Heart right ventricle (tissue), 16 donors: ENCODE measurements at regions not wholly inside any gene's neighbourhood (a gene's known extent, or its start where the extent isn't known, plus 50 kb on each side); places are given as distances from the start of the nearest gene placed in this dataset.

Experiments used
- ATAC-seq, 8 donors: fragments of 200-7000 bp; cut with Tn5 transposase; one replicate each; pipeline ENCODE4 v1.9.1; 2020; ENCODE audit warnings: mild to moderate bottlenecking in 8 of 8, moderate library complexity in 8 of 8, moderate number of reproducible peaks in 1 of 8
- DNase-seq, 2 donors: peaks; one replicate each; pipeline ENCODE4 v3.0.0-alpha.2; 2020
- H3K27ac ChIP-seq, 10 donors: fragments of 200-600 bp; sonication (generic) in 2 of 10; one replicate each; pipeline versions ENCODE4 v1.5.0 to v1.8.0; 2020 to 2022; ENCODE audit warnings: mild to moderate bottlenecking in 3 of 10
- H3K27me3 ChIP-seq, 7 donors: fragments of 200-600 bp; one replicate each; pipeline ENCODE4 v1.8.0; 2021 to 2022; ENCODE audit warnings: mild to moderate bottlenecking in 2 of 7
- H3K36me3 ChIP-seq, 9 donors: fragments of 200-600 bp; sonication (generic) in 1 of 9; one replicate each; pipeline versions ENCODE4 v1.5.0 to v1.8.0; 2020 to 2022; ENCODE audit warnings: mild to moderate bottlenecking in 2 of 9
- H3K4me1 ChIP-seq, 9 donors: fragments of 200-600 bp; sonication (generic) in 1 of 9; one replicate each; pipeline versions ENCODE4 v1.5.0 to v1.8.0; 2020 to 2022; ENCODE audit warnings: mild to moderate bottlenecking in 4 of 9
- H3K4me3 ChIP-seq, 10 donors: fragments of 200-600 bp; sonication (generic) in 2 of 10; one replicate each; pipeline versions ENCODE4 v1.5.0 to v1.8.0; 2020 to 2022; ENCODE audit warnings: mild to moderate bottlenecking in 7 of 10, moderate library complexity in 2 of 10
- H3K9me3 ChIP-seq, 11 donors: fragments of 200-600 bp in 10 of 11; sonication (generic) in 2 of 11; one replicate each; pipeline versions ENCODE4 v1.5.0 to v1.8.0; 2013 to 2022; ENCODE audit warnings: mild to moderate bottlenecking in 2 of 11, control low read depth in 1 of 11, moderate library complexity in 1 of 11
- CTCF ChIP-seq, 9 donors: fragments of 200-600 bp; sonication (generic) in 2 of 9; IDR thresholded peaks; one replicate each; pipeline versions ENCODE4 v1.5.0 to v1.8.0; 2021 to 2022; ENCODE audit warnings: antibody characterized with exemption in 9 of 9, mild to moderate bottlenecking in 5 of 9, moderate library complexity in 1 of 9
- WGBS, 2 donors: extraction: QIAGEN DNeasy Blood & Tissue Kit; methylation state at CpG; one replicate each; pipeline ENCODE4 v1.1.7; 2013; ENCODE audit warnings: inconsistent platforms in 1 of 2; 5-methylcytosine and 5-hydroxymethylcytosine counted together
- intact Hi-C, 10 donors: fragments of 100-400 bp; cut with DNase I; formaldehyde crosslinking; loops; one replicate each; pipeline versions ENCODE4 v1.11.1 to v1.14.2; 2022
- donor health status: Arrhythmogenic right ventricular cardiomyopathy.
- donor health status: ischemic (EF 13 %, LVEDD 7.1; RV severe dilation, severe dysfunction).
- donor health status: healthy with polysubstance abuse.
- donor health status: DM: no; HTN: yes; CAD: no.
- donor health status: DM: no; HTN: no; CAD: no.
- donor health status: ischemic (EF 25% LVEDD 6.9; RV normal size, moderate dysfunction).
- donor health status: ischemic (EF 25% LVEDD 5.7; RV mildly dilated, moderate dysfunction).
- donor health status: healthy.
- donor health status: DM: yes; HTN: yes; CAD: no.
- donor health status: Ischemic cardiomyopathy.
- donor health status: ischemic (EF 35%, LVEDD 5.7; RV mildly dilated, moderate dysfunction).
- donor health status: nonischemic (EF 11% LVEDD 7.7; RV severe dilation, severe dysfunction).
- donor health status: DM: yes; HTN: yes; CAD: no.
- donor health status: PGD.
- donor health status: ischemic (EF 29% LVEDD 5.4; RV normal size, mild dysfunction).
- donor health status: nonischemic (EF 23%, LVEDD 6.1; RV moderate dilation, normal function).

GRCh38 chr7:50213622-50214017, 90.9 kb upstream of the IKZF1 start:
- H3K4me1 ChIP-seq, result peaks cover 0 to 56% (median 0%) of the 10 kb centered on the region in 9 donors
- no peak for ATAC-seq
- 79% methylated on average over 4 of the region's 4 CpGs for WGBS, 2 donors
- intact Hi-C loops, result no loop called here
- H3K4me3 ChIP-seq, result no peak overlapping the region
- no peaks in the 10 kb centered on the region for H3K9me3 ChIP-seq
- H3K27me3 ChIP-seq, result peaks cover 0 to 35% (median 7%) of the 10 kb centered on the region in 7 donors
- no peak for DNase-seq
- no peak for TF ChIP-seq CTCF (IDR thresholded peaks at IDR 0.05)
- H3K36me3 ChIP-seq, result no peaks in the 10 kb centered on the region
- H3K27ac ChIP-seq, result peak overlapping the region in 1 of 10 donors; percentile 48

DNA sequence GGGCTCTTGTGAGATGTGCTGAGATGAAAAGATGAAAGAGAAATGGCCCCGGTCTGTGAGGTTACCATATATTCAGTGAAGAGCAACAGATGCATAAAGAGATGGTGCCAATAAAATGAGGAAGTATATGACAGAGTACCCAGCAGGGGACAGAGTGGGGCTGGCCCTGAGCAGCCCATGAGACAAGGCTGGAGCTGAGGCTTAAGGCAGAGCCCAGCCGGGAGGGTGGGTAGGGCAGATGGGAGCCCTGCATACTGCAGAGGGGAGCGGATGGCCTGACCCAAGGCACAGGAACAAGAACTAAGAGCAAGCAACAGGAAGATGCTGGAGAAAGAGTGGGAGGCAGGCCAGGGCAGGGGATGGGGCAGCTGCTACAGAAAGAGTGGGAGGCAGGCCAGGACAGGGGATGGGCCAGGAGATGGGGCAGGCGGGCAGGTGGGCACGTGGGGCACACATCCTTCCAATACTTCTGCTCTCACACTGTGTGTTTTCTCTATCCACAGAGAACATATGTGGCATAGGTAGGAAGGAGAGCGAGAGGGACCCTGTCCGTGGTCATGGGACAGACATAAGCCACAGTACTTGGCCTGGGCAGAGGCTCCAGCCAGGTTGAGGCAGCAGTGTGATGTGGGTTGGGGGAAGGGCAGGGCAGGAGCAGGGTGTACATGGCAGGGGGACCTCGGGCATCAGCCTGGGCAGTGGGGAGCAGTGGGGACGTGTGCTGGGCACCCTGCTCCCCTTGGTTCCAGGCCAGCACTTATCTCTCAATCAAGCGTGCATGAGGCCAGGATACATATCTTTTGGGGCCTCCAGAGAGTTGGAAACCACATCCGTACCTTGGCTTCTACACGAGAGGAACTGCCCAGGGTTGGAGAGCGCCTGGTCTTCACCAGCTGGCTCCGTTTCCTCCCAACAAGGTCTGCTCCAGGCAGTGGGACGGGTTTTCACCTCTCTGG, 91.6 kb upstream of the IKZF1 start:
- H3K27me3 ChIP-seq, result peaks cover 0 to 35% (median 7%) of the 10 kb centered on the region in 7 donors
- peak overlapping the region in 1 of 10 donors; percentile 48 for H3K27ac ChIP-seq
- H3K4me3 ChIP-seq, result no peak overlapping the region
- H3K9me3 ChIP-seq, result no peaks in the 10 kb centered on the region
- peaks cover 0 to 57% (median 0%) of the 10 kb centered on the region in 9 donors for H3K4me1 ChIP-seq
- no peak for TF ChIP-seq CTCF (IDR thresholded peaks at IDR 0.05)
- 75 to 76% methylated on average over 15 of the region's 15 CpGs for WGBS, 2 donors
- H3K36me3 ChIP-seq, result no peaks in the 10 kb centered on the region
- ATAC-seq (peak in 4 of 8 donors; percentile 21 to 58 (median 50)), DNase-seq (no peak)
- intact Hi-C loops, result no loop called here

DNA sequence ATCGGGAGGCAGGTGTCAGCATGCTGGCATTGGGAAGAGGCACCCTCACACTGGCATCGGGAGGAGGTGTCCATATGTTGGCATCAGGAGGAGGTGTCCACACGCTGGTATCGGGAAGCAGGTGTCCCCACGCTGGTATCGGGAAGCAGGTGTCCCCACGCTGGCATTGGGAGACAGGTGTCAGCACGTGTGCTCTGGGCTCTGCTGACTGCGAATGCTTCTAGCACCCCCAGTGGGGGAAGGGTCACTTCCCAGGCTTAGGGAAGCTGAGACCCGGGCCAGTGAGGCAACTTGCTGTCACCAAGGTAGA, 92.5 kb upstream of the IKZF1 start:
- Histone ChIP-seq H3K27me3 (peaks cover 0 to 35% (median 11%) of the 10 kb centered on the region in 7 donors), H3K4me3 (no peak overlapping the region), H3K4me1 (peaks cover 0 to 57% (median 0%) of the 10 kb centered on the region in 9 donors), H3K9me3 (no peaks in the 10 kb centered on the region), H3K36me3 (no peaks in the 10 kb centered on the region), H3K27ac (peak overlapping the region in 1 of 10 donors; percentile 48)
- intact Hi-C loops, result no loop called here
- ATAC-seq (no peak), DNase-seq (no peak)
- TF ChIP-seq CTCF (IDR thresholded peaks at IDR 0.05), result no peak
- 73 to 80% methylated on average over 10 of the region's 10 CpGs for WGBS, 2 donors

GRCh38 chr7:50211130-50212015, 93.1 kb upstream of the IKZF1 start:
- ATAC-seq (no peak), DNase-seq (no peak)
- H3K4me3 ChIP-seq, result no peak overlapping the region
- no peaks in the 10 kb centered on the region for H3K36me3 ChIP-seq
- TF ChIP-seq CTCF (IDR thresholded peaks at IDR 0.05), result no peak
- peaks cover 0 to 35% (median 11%) of the 10 kb centered on the region in 7 donors for H3K27me3 ChIP-seq
- intact Hi-C loops, result no loop called here
- H3K9me3 ChIP-seq, result no peaks in the 10 kb centered on the region
- peak overlapping the region in 1 of 10 donors; percentile 21 for H3K27ac ChIP-seq
- WGBS, 2 donors, result 89 to 92% methylated on average over 9 of the region's 9 CpGs
- H3K4me1 ChIP-seq, result peaks cover 0 to 57% (median 0%) of the 10 kb centered on the region in 9 donors
